HG03442 (cell line): ENCODE measurements at regions not wholly inside any gene's neighbourhood (a gene's known extent, or its start where the extent isn't known, plus 50 kb on each side); places are given as distances from the start of the nearest gene placed in this dataset.
"Not testable (repeated sequence)": the region's sequence is repeated elsewhere in the genome, so short reads cannot be mapped to it uniquely, and the experiment has no call there.

Experiments
- ATAC-seq: cut with Tn5 transposase; IDR thresholded peaks from one replicate; pipeline ENCODE4 v1.9.1; 2021; ENCODE audit warnings: mild to moderate bottlenecking, moderate library complexity; ENCODE audit not compliant: unreplicated experiment

- no peak for ATAC-seq
Observed at GRCh38 chr2:138066139-138066806, 102.0 kb downstream of the HNMT start.

- ATAC-seq = no peak
Observed at GRCh38 chr2:138066841-138067240, 102.6 kb downstream of the HNMT start.

GRCh38 chr2:138068669-138069068 is 104.4 kb downstream of the HNMT start:
- ATAC-seq = not testable (repeated sequence)

GRCh38 chr2:138071042-138071719 is 106.9 kb downstream of the HNMT start:
- ATAC-seq = not testable (repeated sequence)

GRCh38 chr2:138071720-138072719 is 107.7 kb downstream of the HNMT start:
- no peak for ATAC-seq

GRCh38 chr2:138078153-138078552 is 113.9 kb downstream of the HNMT start:
- no peak for ATAC-seq

- no peak for ATAC-seq
Observed at GRCh38 chr2:138079976-138080375, 115.7 kb downstream of the HNMT start.

- ATAC-seq = no peak
Observed at GRCh38 chr2:138081225-138082073, 117.2 kb downstream of the HNMT start.

- ATAC-seq = no peak
Observed at GRCh38 chr2:138084206-138084605, 119.9 kb downstream of the HNMT start.

- not testable (repeated sequence) for ATAC-seq
Observed at GRCh38 chr2:138085441-138085840, 121.2 kb downstream of the HNMT start.

- no peak for ATAC-seq
Observed at GRCh38 chr2:138086576-138086975, 122.3 kb downstream of the HNMT start.

- ATAC-seq = no peak
Observed at GRCh38 chr2:138087751-138088593, 123.7 kb downstream of the HNMT start.

- peak; percentile 86 for ATAC-seq
Observed at GRCh38 chr2:138090330-138090729, 126.1 kb downstream of the HNMT start.

GRCh38 chr2:138093455-138093854 is 129.2 kb downstream of the HNMT start:
- ATAC-seq = no peak

GRCh38 chr2:138094031-138094430 is 129.8 kb downstream of the HNMT start:
- ATAC-seq = no peak

- no peak for ATAC-seq
Observed at GRCh38 chr2:138095336-138095735, 131.1 kb downstream of the HNMT start.

- ATAC-seq = not testable (repeated sequence)
Observed at GRCh38 chr2:138099288-138099687, 135.0 kb downstream of the HNMT start.

GRCh38 chr2:138101718-138102117 is 137.4 kb downstream of the HNMT start:
- no peak for ATAC-seq

- no peak for ATAC-seq
Observed at GRCh38 chr2:138102664-138103063, 138.4 kb downstream of the HNMT start.

GRCh38 chr2:138103156-138103555 is 138.9 kb downstream of the HNMT start:
- no peak for ATAC-seq
